ENCODE measurements at regions not wholly inside any gene's neighbourhood (a gene's known extent, or its start where the extent isn't known, plus 50 kb on each side); places are given as distances from the start of the nearest gene placed in this dataset.

GRCh38 chr10:90560331-90560730, 297.5 kb downstream of the HTR7 start:
- Mint-ChIP-seq H3K27me3 (no peaks in the 10 kb centered on the region), H3K9me3 (no peaks in the 10 kb centered on the region), H3K4me1 (ENCODE audit: low read depth) (no peaks in the 10 kb centered on the region), H3K27ac (no peak overlapping the region), H3K36me3 (ENCODE audit: low read depth) (no peaks in the 10 kb centered on the region), H3K4me3 (no peak overlapping the region)
- no peaks in the 10 kb centered on the region for H3K36me3 ChIP-seq (ENCODE audit: insufficient read depth, low read length)
- ChIA-PET CTCF (no interaction called here), POLR2A (no interaction called here)
- intact Hi-C loops (cut with DNase I, micrococcal nuclease), result no loop called here
- DNase-seq (no peak), ATAC-seq (ENCODE audit: poor library complexity) (no peak)
- no peaks in the 10 kb centered on the region for H3K27me3 ChIP-seq (ENCODE audit: control insufficient read depth in 1 of 2, insufficient read depth in 2 of 2, low read length in 2 of 2)
- no peaks in the 10 kb centered on the region for H3K4me1 ChIP-seq (ENCODE audit: insufficient read depth, low read length)
- TF ChIP-seq CTCF (IDR thresholded peaks at IDR 0.05), result no peak
- no peak overlapping the region for H3K4me3 ChIP-seq (ENCODE audit: low read length)
- no peaks in the 10 kb centered on the region for H3K9me3 ChIP-seq (ENCODE audit: control insufficient read depth in 1 of 2, insufficient read depth in 1 of 2, low read length in 2 of 2)
- no peak overlapping the region for H3K27ac ChIP-seq (ENCODE audit: low read depth in 1 of 2, low read length in 2 of 2)

GRCh38 chr10:90561666-90562065, 296.2 kb downstream of the HTR7 start:
- no peak for ATAC-seq (ENCODE audit: poor library complexity)
- ChIA-PET POLR2A (no interaction called here), CTCF (no interaction called here)
- H3K4me3 Mint-ChIP-seq, result no peak overlapping the region
- no peaks in the 10 kb centered on the region for H3K27me3 ChIP-seq (ENCODE audit: control insufficient read depth in 1 of 2, insufficient read depth in 2 of 2, low read length in 2 of 2)
- H3K27ac ChIP-seq (ENCODE audit: low read depth in 1 of 2, low read length in 2 of 2), result no peak overlapping the region
- no peaks in the 10 kb centered on the region for H3K9me3 ChIP-seq (ENCODE audit: control insufficient read depth in 1 of 2, insufficient read depth in 1 of 2, low read length in 2 of 2)
- H3K4me1 Mint-ChIP-seq (ENCODE audit: low read depth), result no peaks in the 10 kb centered on the region
- intact Hi-C loops (cut with DNase I, micrococcal nuclease), result no loop called here
- H3K27me3 Mint-ChIP-seq, result no peaks in the 10 kb centered on the region
- no peaks in the 10 kb centered on the region for H3K9me3 Mint-ChIP-seq
- H3K4me1 ChIP-seq (ENCODE audit: insufficient read depth, low read length), result no peaks in the 10 kb centered on the region
- TF ChIP-seq CTCF (IDR thresholded peaks at IDR 0.05), result no peak
- DNase-seq, result no peak
- no peaks in the 10 kb centered on the region for H3K36me3 Mint-ChIP-seq (ENCODE audit: low read depth)
- H3K4me3 ChIP-seq (ENCODE audit: low read length), result no peak overlapping the region
- H3K36me3 ChIP-seq (ENCODE audit: insufficient read depth, low read length), result no peaks in the 10 kb centered on the region
- H3K27ac Mint-ChIP-seq, result no peak overlapping the region

GRCh38 chr10:90571481-90572258, 286.2 kb downstream of the HTR7 start:
- no peak for ATAC-seq (ENCODE audit: poor library complexity)
- Mint-ChIP-seq H3K9me3 (no peaks in the 10 kb centered on the region), H3K27me3 (peaks cover 9% of the 10 kb centered on the region), H3K4me1 (ENCODE audit: low read depth) (no peaks in the 10 kb centered on the region), H3K36me3 (ENCODE audit: low read depth) (no peaks in the 10 kb centered on the region), H3K27ac (no peak overlapping the region), H3K4me3 (no peak overlapping the region)
- Histone ChIP-seq H3K4me1 (ENCODE audit: insufficient read depth, low read length) (no peaks in the 10 kb centered on the region), H3K27ac (ENCODE audit: low read depth in 1 of 2, low read length in 2 of 2) (no peak overlapping the region), H3K4me3 (ENCODE audit: low read length) (no peak overlapping the region), H3K27me3 (ENCODE audit: control insufficient read depth in 1 of 2, insufficient read depth in 2 of 2, low read length in 2 of 2) (peaks cover 0 to 5% of the 10 kb centered on the region in 2 experiments), H3K36me3 (ENCODE audit: insufficient read depth, low read length) (no peaks in the 10 kb centered on the region), H3K9me3 (ENCODE audit: control insufficient read depth in 1 of 2, insufficient read depth in 1 of 2, low read length in 2 of 2) (no peaks in the 10 kb centered on the region)
- DNase-seq, result no peak
- intact Hi-C loops (cut with DNase I, micrococcal nuclease), result no loop called here
- TF ChIP-seq CTCF (IDR thresholded peaks at IDR 0.05), result no peak
- ChIA-PET POLR2A (no interaction called here), CTCF (no interaction called here)

Measured in CD4-positive, alpha-beta T cell (primary cell).